D721Med (cell line): ENCODE measurements at regions not wholly inside any gene's neighbourhood (a gene's known extent, or its start where the extent isn't known, plus 50 kb on each side); places are given as distances from the start of the nearest gene placed in this dataset.

Experiments used
- DNase-seq: peaks from one replicate; pipeline ENCODE4 v3.0.0; 2011; ENCODE audit warnings: low spot score; ENCODE audit not compliant: insufficient read length
- FAIRE-seq: peaks from 2 replicates; lab custom pipeline; 2011; peaks lifted over from hg19 to GRCh38; lab: Jason Lieb, UNC
- CTCF ChIP-seq: IDR thresholded peaks from 2 replicates; pipeline ENCODE4 v1.5.1; 2012; ENCODE audit warnings: mild to moderate bottlenecking, control low read depth; ENCODE audit not compliant: insufficient read depth; ENCODE audit errors: missing control alignments

GRCh38 chr6:101001607-101002006 is 120.5 kb upstream of the ASCC3 start:
- no peak for FAIRE-seq
- TF ChIP-seq CTCF: no peak
- no peak for DNase-seq

GRCh38 chr6:101003075-101003474 is 121.9 kb upstream of the ASCC3 start:
- TF ChIP-seq CTCF: no peak
- FAIRE-seq (no peak), DNase-seq (no peak)

- FAIRE-seq: no peak
- no peak for TF ChIP-seq CTCF
- no peak for DNase-seq
These were observed 130.1 kb upstream of the ASCC3 start for GRCh38 chr6:101011186-101011585.

- peak; percentile 66 for FAIRE-seq
These were observed 132.6 kb upstream of the ASCC3 start for GRCh38 chr6:101013612-101014195.

GRCh38 chr6:101015541-101015940 is 134.4 kb upstream of the ASCC3 start:
- TF ChIP-seq CTCF: no peak
- FAIRE-seq (peak; percentile 81), DNase-seq (no peak)

More at GRCh38 chr6:101013612-101014195, 132.6 kb upstream of the ASCC3 start:
- no peak for DNase-seq
- no peak for TF ChIP-seq CTCF

GRCh38 chr6:101016163-101016562 is 135.0 kb upstream of the ASCC3 start:
- TF ChIP-seq CTCF: no peak
- FAIRE-seq: no peak
- DNase-seq: no peak

GRCh38 chr6:101018157-101018556 is 137.0 kb upstream of the ASCC3 start:
- no peak for DNase-seq
- TF ChIP-seq CTCF: no peak
- no peak for FAIRE-seq
